SK-N-SH (cell line): ENCODE measurements at regions not wholly inside any gene's neighbourhood (a gene's known extent, or its start where the extent isn't known, plus 50 kb on each side); places are given as distances from the start of the nearest gene placed in this dataset.

Experiments
- CTCF ChIA-PET: fragments of 300-600, 350-600 bp; formaldehyde crosslinking; extraction: SDS; loops from one replicate; lab custom pipeline; 2021; lab: Yijun Ruan, JAX
- POLR2A ChIA-PET: fragments of 350-600 bp; sonication (Branson Sonifier 250); formaldehyde crosslinking; extraction: SDS; loops from one replicate; lab custom pipeline; 2020; ENCODE audit warnings: antibody characterized with exemption, inconsistent platforms; lab: Yijun Ruan, JAX
- DNase-seq: peaks from one replicate; pipeline ENCODE4 v3.0.0; 2012
- H2AFZ ChIP-seq: fragments of 200-600 bp; sonication (generic); 2 replicates; pipeline ENCODE4 v1.8.1; 2016; ENCODE audit warnings: antibody characterized with exemption, mild to moderate bottlenecking, low read depth
- H3F3A ChIP-seq: fragments of 200-600 bp; sonication (generic); replicated peaks from 2 replicates; pipeline ENCODE3; 2016; ENCODE audit warnings: antibody characterized with exemption, mild to moderate bottlenecking; ENCODE audit not compliant: insufficient read depth
- H3K27ac ChIP-seq, 2 experiments: fragments of 200-500 bp in 1 of 2; fragments of 200-600 bp in 1 of 2; sonication (Bioruptor generic) in 1 of 2; sonication (generic), shearing (Covaris generic) in 1 of 2; 2 replicates each; pipeline versions ENCODE4 v1.5.1 to v1.6.1; 2014 to 2016; ENCODE audit warnings: low read depth in 2 of 2, inconsistent platforms in 1 of 2, low read length in 1 of 2, mild to moderate bottlenecking in 1 of 2, mixed read lengths in 1 of 2
- H3K27me3 ChIP-seq: fragments of 200-600 bp; sonication (generic), shearing (Covaris generic); 2 replicates; pipeline ENCODE4 v1.6.1; 2016; ENCODE audit warnings: mixed run types; ENCODE audit not compliant: insufficient read depth
- H3K36me3 ChIP-seq, 2 experiments: fragments of 200-500 bp in 1 of 2; fragments of 200-600 bp in 1 of 2; sonication (Bioruptor generic) in 1 of 2; sonication (generic) in 1 of 2; replicated peaks in 1 of 2; 2 replicates each; pipeline versions ENCODE3 to v1.5.1; 2014 to 2016; ENCODE audit warnings: low read length in 1 of 2, mild to moderate bottlenecking in 1 of 2; ENCODE audit not compliant: insufficient read depth in 2 of 2, control insufficient read depth in 1 of 2
- H3K4me1 ChIP-seq, 2 experiments: fragments of 200-500 bp in 1 of 2; fragments of 200-600 bp in 1 of 2; sonication (Bioruptor generic) in 1 of 2; sonication (generic), shearing (Covaris generic) in 1 of 2; 2 replicates each; pipeline versions ENCODE4 v1.5.1 to v1.6.1; 2014 to 2016; ENCODE audit warnings: low read depth in 1 of 2, low read length in 1 of 2, mixed run types in 1 of 2; ENCODE audit not compliant: insufficient read depth in 2 of 2, control insufficient read depth in 1 of 2
- H3K4me2 ChIP-seq: fragments of 200-600 bp; sonication (generic), shearing (Covaris generic); 2 replicates; pipeline ENCODE4 v1.6.1; 2017; ENCODE audit warnings: mixed run types
- H3K4me3 ChIP-seq, 2 experiments: fragments of 200-500 bp in 1 of 2; fragments of 200-600 bp in 1 of 2; sonication (Bioruptor generic) in 1 of 2; sonication (generic), shearing (Covaris generic) in 1 of 2; 2 replicates each; pipeline versions ENCODE4 v1.5.1 to v1.8.1; 2014 to 2016; ENCODE audit warnings: low read depth in 2 of 2, inconsistent platforms in 1 of 2, low read length in 1 of 2, mild to moderate bottlenecking in 1 of 2, mixed read lengths in 1 of 2, moderate library complexity in 1 of 2
- H3K79me2 ChIP-seq: fragments of 200-600 bp; sonication (generic); 2 replicates; pipeline ENCODE4 v1.8.1; 2017; ENCODE audit warnings: mild to moderate bottlenecking; ENCODE audit not compliant: insufficient read depth
- H3K9ac ChIP-seq: fragments of 200-600 bp; sonication (generic); 2 replicates; pipeline ENCODE4 v1.6.1; 2017; ENCODE audit warnings: mixed run types
- H3K9me2 ChIP-seq: fragments of 200-600 bp; sonication (generic); 2 replicates; pipeline ENCODE4 v1.6.1; 2017; ENCODE audit warnings: mixed run types
- H3K9me3 ChIP-seq: fragments of 200-600 bp; sonication (generic); 2 replicates; pipeline ENCODE4 v1.6.1; 2017; ENCODE audit warnings: mixed run types, mild to moderate bottlenecking, moderate library complexity
- H4K20me1 ChIP-seq: fragments of 200-600 bp; sonication (generic); 2 replicates; pipeline ENCODE4 v1.6.1; 2017; ENCODE audit warnings: mild to moderate bottlenecking, mixed run types; ENCODE audit not compliant: insufficient read depth
- CHD2 ChIP-seq: fragments of 150-350 bp; IDR thresholded peaks from 2 replicates; pipeline ENCODE4 v1.6.1; 2018; ENCODE audit warnings: low read length; ENCODE audit not compliant: partially characterized antibody
- ELF1 ChIP-seq: IDR thresholded peaks from 2 replicates; pipeline ENCODE4 v1.4.0; 2012
- FOSL2 ChIP-seq: IDR thresholded peaks from 2 replicates; pipeline ENCODE4 v1.4.0; 2012; ENCODE audit warnings: low read depth, mild to moderate bottlenecking, moderate library complexity, borderline replicate concordance
- FOXJ3 ChIP-seq: sonication (generic); formaldehyde crosslinking; IDR thresholded peaks from 2 replicates; pipeline ENCODE4 v1.5.1; 2020; ENCODE audit warnings: mild to moderate bottlenecking, missing genetic modification reagents
- JUND ChIP-seq: IDR thresholded peaks from 2 replicates; pipeline ENCODE4 v1.4.0; 2012
- MAX ChIP-seq: IDR thresholded peaks from 2 replicates; pipeline ENCODE4 v1.4.0; 2012; ENCODE audit warnings: low read depth
- MXI1 ChIP-seq: IDR thresholded peaks from 2 replicates; pipeline ENCODE4 v1.6.1; 2012; ENCODE audit warnings: mild to moderate bottlenecking, low read depth, low read length, improper control_type of control experiment
- NFIC ChIP-seq: IDR thresholded peaks from 2 replicates; pipeline ENCODE4 v1.4.0; 2012; ENCODE audit warnings: borderline replicate concordance
- RAD21 ChIP-seq: IDR thresholded peaks from 2 replicates; pipeline ENCODE4 v1.6.1; 2012; ENCODE audit warnings: mild to moderate bottlenecking, low read length
- TAF1 ChIP-seq: IDR thresholded peaks from 2 replicates; pipeline ENCODE4 v1.6.1; 2012; ENCODE audit warnings: low read depth, mild to moderate bottlenecking, low read length, moderate library complexity, borderline replicate concordance
- TCF12 ChIP-seq: IDR thresholded peaks from 2 replicates; pipeline ENCODE4 v1.4.0; 2012
- TEAD4 ChIP-seq: IDR thresholded peaks from 2 replicates; pipeline ENCODE4 v1.4.0; 2012; ENCODE audit warnings: mild to moderate bottlenecking, borderline replicate concordance; ENCODE audit not compliant: insufficient read depth
- USF1 ChIP-seq: IDR thresholded peaks from 2 replicates; pipeline ENCODE4 v1.4.0; 2012; ENCODE audit warnings: low read depth, borderline replicate concordance
- WGBS: methylation state at CpG from one replicate; pipeline ENCODE4 v1.1.6; 2017; ENCODE audit warnings: low lambda C conversion rate; 5-methylcytosine and 5-hydroxymethylcytosine counted together
- TF ChIP-seq, protein P1 (sequence below): IDR thresholded peaks from 2 replicates; pipeline ENCODE4 v1.6.1; 2012; ENCODE audit warnings: mild to moderate bottlenecking, low read depth, low read length, moderate library complexity
- TF ChIP-seq, protein P2 (sequence below): IDR thresholded peaks from 2 replicates; pipeline ENCODE4; 2012

GRCh38 chr3:144067059-144067458 lies 95.4 kb downstream of the DIPK2A start (continued):
- TF ChIP-seq, protein P1, sequence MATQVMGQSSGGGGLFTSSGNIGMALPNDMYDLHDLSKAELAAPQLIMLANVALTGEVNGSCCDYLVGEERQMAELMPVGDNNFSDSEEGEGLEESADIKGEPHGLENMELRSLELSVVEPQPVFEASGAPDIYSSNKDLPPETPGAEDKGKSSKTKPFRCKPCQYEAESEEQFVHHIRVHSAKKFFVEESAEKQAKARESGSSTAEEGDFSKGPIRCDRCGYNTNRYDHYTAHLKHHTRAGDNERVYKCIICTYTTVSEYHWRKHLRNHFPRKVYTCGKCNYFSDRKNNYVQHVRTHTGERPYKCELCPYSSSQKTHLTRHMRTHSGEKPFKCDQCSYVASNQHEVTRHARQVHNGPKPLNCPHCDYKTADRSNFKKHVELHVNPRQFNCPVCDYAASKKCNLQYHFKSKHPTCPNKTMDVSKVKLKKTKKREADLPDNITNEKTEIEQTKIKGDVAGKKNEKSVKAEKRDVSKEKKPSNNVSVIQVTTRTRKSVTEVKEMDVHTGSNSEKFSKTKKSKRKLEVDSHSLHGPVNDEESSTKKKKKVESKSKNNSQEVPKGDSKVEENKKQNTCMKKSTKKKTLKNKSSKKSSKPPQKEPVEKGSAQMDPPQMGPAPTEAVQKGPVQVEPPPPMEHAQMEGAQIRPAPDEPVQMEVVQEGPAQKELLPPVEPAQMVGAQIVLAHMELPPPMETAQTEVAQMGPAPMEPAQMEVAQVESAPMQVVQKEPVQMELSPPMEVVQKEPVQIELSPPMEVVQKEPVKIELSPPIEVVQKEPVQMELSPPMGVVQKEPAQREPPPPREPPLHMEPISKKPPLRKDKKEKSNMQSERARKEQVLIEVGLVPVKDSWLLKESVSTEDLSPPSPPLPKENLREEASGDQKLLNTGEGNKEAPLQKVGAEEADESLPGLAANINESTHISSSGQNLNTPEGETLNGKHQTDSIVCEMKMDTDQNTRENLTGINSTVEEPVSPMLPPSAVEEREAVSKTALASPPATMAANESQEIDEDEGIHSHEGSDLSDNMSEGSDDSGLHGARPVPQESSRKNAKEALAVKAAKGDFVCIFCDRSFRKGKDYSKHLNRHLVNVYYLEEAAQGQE = no peak

- no peaks in the 10 kb centered on the region for H3K36me3 ChIP-seq
- H3F3A ChIP-seq = no peaks in the 10 kb centered on the region
- no peaks in the 10 kb centered on the region for H3K79me2 ChIP-seq
- TF ChIP-seq TAF1 (no peak), JUND (no peak), TEAD4 (no peak), MXI1 (no peak), FOXJ3 (CRISPR knock-in tag) (no peak), USF1 (no peak), TCF12 (no peak), ELF1 (no peak), FOSL2 (no peak), MAX (no peak), NFIC (no peak), RAD21 (no peak), CHD2 (no peak)
- TF ChIP-seq, protein P2, sequence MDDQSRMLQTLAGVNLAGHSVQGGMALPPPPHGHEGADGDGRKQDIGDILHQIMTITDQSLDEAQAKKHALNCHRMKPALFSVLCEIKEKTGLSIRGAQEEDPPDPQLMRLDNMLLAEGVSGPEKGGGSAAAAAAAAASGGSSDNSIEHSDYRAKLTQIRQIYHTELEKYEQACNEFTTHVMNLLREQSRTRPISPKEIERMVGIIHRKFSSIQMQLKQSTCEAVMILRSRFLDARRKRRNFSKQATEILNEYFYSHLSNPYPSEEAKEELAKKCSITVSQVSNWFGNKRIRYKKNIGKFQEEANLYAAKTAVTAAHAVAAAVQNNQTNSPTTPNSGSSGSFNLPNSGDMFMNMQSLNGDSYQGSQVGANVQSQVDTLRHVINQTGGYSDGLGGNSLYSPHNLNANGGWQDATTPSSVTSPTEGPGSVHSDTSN = no peak
- TF ChIP-seq, protein P1 = no peak
- no peaks in the 10 kb centered on the region for H3K4me1 ChIP-seq
- H3K27me3 ChIP-seq = no peaks in the 10 kb centered on the region
- H4K20me1 ChIP-seq = no peaks in the 10 kb centered on the region
- no peak for DNase-seq
- H3K9me2 ChIP-seq = no peaks in the 10 kb centered on the region
- ChIA-PET POLR2A (no interaction called here), CTCF (interaction anchor here (1.4 kb wide), 1 partner anchor 15 kb away, joined by 3 read pairs; no protein-coding TSS in a partner anchor)
- H2AFZ ChIP-seq = no peak overlapping the region
- no peak overlapping the region for H3K4me3 ChIP-seq
- H3K9me3 ChIP-seq = no peaks in the 10 kb centered on the region
- H3K4me2 ChIP-seq = no peak overlapping the region
- H3K27ac ChIP-seq = no peak overlapping the region
- no peak overlapping the region for H3K9ac ChIP-seq
- WGBS = 2% methylated on average over 1 of the region's 1 CpG
Observed at GRCh38 chr3:144073698-144074097, 102.1 kb downstream of the DIPK2A start.
